Panc1 (cell line): ENCODE measurements at regions not wholly inside any gene's neighbourhood (a gene's known extent, or its start where the extent isn't known, plus 50 kb on each side); places are given as distances from the start of the nearest gene placed in this dataset.

ENCODE experiments used
- ATAC-seq: fragments of 200-7000 bp; cut with Tn5 transposase; 2 replicates; pipeline ENCODE4 v1.9.1; 2020; ENCODE audit warnings: mild to moderate bottlenecking, moderate library complexity
- BruUV-seq: library from RNA; stranded (reverse); fragments of 400-500 nt; replicated peaks from 2 replicates; lab custom pipeline; 2021; lab: Mats Ljungman, UMichigan
- CTCF ChIA-PET: fragments of 300-600 bp; sonication (Branson Sonifier 250); formaldehyde crosslinking; loops from one replicate; lab custom pipeline; 2022; ENCODE audit warnings: antibody characterized with exemption; lab: Charles Lee
- POLR2A ChIA-PET: fragments of 300-600 bp; sonication (Branson Sonifier 250); formaldehyde crosslinking; loops from one replicate; lab custom pipeline; 2022; ENCODE audit warnings: antibody characterized with exemption; lab: Charles Lee
- DNase-seq: peaks from one replicate; pipeline ENCODE4 v3.0.0-alpha.2; 2010; ENCODE audit warnings: low read depth, low spot score
- H3K27ac ChIP-seq: 2 replicates; pipeline ENCODE4 v1.5.1; 2011; ENCODE audit warnings: mild to moderate bottlenecking, low read length, inconsistent platforms
- H3K27me3 ChIP-seq: fragments of 200-500 bp; sonication (Bioruptor generic); 2 replicates; pipeline ENCODE4 v1.6.0; 2014; ENCODE audit warnings: low read length, inconsistent platforms; ENCODE audit not compliant: control insufficient read depth, insufficient read depth
- H3K36me3 ChIP-seq: fragments of 200-500 bp; sonication (Bioruptor generic); 2 replicates; pipeline ENCODE4 v1.5.1; 2014; ENCODE audit warnings: inconsistent platforms, mild to moderate bottlenecking, low read length, moderate library complexity; ENCODE audit not compliant: control insufficient read depth, insufficient read depth
- H3K4me1 ChIP-seq: 2 replicates; pipeline ENCODE4 v1.5.1; 2011; ENCODE audit warnings: inconsistent platforms, mild to moderate bottlenecking, low read length, moderate library complexity; ENCODE audit not compliant: control insufficient read depth, insufficient read depth
- H3K4me3 ChIP-seq, 2 experiments: 2 replicates each; pipeline ENCODE4 v1.5.1; 2011 to 2012; ENCODE audit warnings: low read depth in 2 of 2, low read length in 2 of 2, mild to moderate bottlenecking in 2 of 2, inconsistent platforms in 1 of 2, moderate library complexity in 1 of 2
- H3K9me3 ChIP-seq: fragments of 200-500 bp; sonication (Bioruptor generic); 2 replicates; pipeline ENCODE4 v1.5.1; 2014; ENCODE audit warnings: low read depth, mild to moderate bottlenecking, inconsistent platforms, low read length, moderate library complexity; ENCODE audit not compliant: control insufficient read depth, insufficient read depth
- CTCF ChIP-seq: fragments of 450-650 bp; IDR thresholded peaks from 2 replicates; pipeline ENCODE4 v1.5.1; 2017; ENCODE audit warnings: mild to moderate bottlenecking
- POLR2AphosphoS5 ChIP-seq: IDR thresholded peaks from 2 replicates; pipeline ENCODE4 v1.6.1; 2012; ENCODE audit warnings: mild to moderate bottlenecking, low read depth, low read length, moderate library complexity
- REST ChIP-seq, 2 experiments: IDR thresholded peaks; 2 replicates each; pipeline ENCODE4 v1.6.1; 2011 to 2012; ENCODE audit warnings: low read depth in 2 of 2, control low read depth in 1 of 2, low read length in 1 of 2, mild to moderate bottlenecking in 1 of 2, moderate library complexity in 1 of 2; ENCODE audit not compliant: insufficient read depth in 1 of 2
- SIN3A ChIP-seq: IDR thresholded peaks from 2 replicates; pipeline ENCODE4 v1.6.1; 2012; ENCODE audit warnings: low read depth, mild to moderate bottlenecking, low read length, moderate library complexity, borderline replicate concordance; ENCODE audit not compliant: insufficient read depth
- TCF7L2 ChIP-seq: IDR thresholded peaks from 2 replicates; pipeline ENCODE4 v1.6.1; 2011; ENCODE audit warnings: mild to moderate bottlenecking, low read depth, low read length, inconsistent platforms
- in situ Hi-C: cut with HindIII; loops from 2 replicates; pipeline ENCODE4 v1.10.0; 2016; ENCODE audit warnings: low sequenced_read_pairs, low pct_unique_long_range_greater_than_20kb
- intact Hi-C: fragments of 100-400 bp; cut with micrococcal nuclease; formaldehyde crosslinking; loops from one replicate; pipeline ENCODE4 v1.10.0; 2022; ENCODE audit not compliant: unreplicated experiment

GRCh38 chr5:9829621-9830020 lies 199.5 kb upstream of the TAS2R1 start:
- intact Hi-C loops (no loop called here), in situ Hi-C loops (no loop called here)
- H3K36me3 ChIP-seq: no peaks in the 10 kb centered on the region
- no peak for DNase-seq
- no peak overlapping the region for H3K4me3 ChIP-seq
- no peaks in the 10 kb centered on the region for H3K4me1 ChIP-seq
- TF ChIP-seq CTCF: no peak
- no peak for TF ChIP-seq SIN3A
- no peak for TF ChIP-seq TCF7L2
- TF ChIP-seq REST (IDR thresholded peaks at IDR 0.05; ENCODE audit: insufficient read depth in 1 of 2, low read depth in 2 of 2, low read length in 1 of 2): no peak
- no peak for TF ChIP-seq POLR2AphosphoS5
- no peaks in the 10 kb centered on the region for H3K27me3 ChIP-seq
- H3K9me3 ChIP-seq: no peaks in the 10 kb centered on the region
- no TSS peak for BruUV-seq
- POLR2A ChIA-PET: no interaction called here
- H3K27ac ChIP-seq: no peak overlapping the region
- CTCF ChIA-PET: no interaction called here
- ATAC-seq: no peak

GRCh38 chr5:9820691-9821449 lies 190.7 kb upstream of the TAS2R1 start:
- CTCF ChIA-PET: no interaction called here
- TF ChIP-seq CTCF (no peak), SIN3A (no peak), REST (IDR thresholded peaks at IDR 0.05; ENCODE audit: insufficient read depth in 1 of 2, low read depth in 2 of 2, low read length in 1 of 2) (no peak), TCF7L2 (no peak)
- in situ Hi-C loops: no loop called here

More at GRCh38 chr5:9820691-9821449, 190.7 kb upstream of the TAS2R1 start:
- BruUV-seq: no TSS peak
- POLR2A ChIA-PET: no interaction called here
- Histone ChIP-seq H3K4me3 (no peak overlapping the region), H3K4me1 (no peaks in the 10 kb centered on the region), H3K36me3 (no peaks in the 10 kb centered on the region), H3K9me3 (no peaks in the 10 kb centered on the region), H3K27me3 (no peaks in the 10 kb centered on the region), H3K27ac (no peak overlapping the region)
- no peak for ATAC-seq
- intact Hi-C loops: no loop called here
- DNase-seq: no peak
